ENCODE measurements at regions not wholly inside any gene's neighbourhood (a gene's known extent, or its start where the extent isn't known, plus 50 kb on each side); places are given as distances from the start of the nearest gene placed in this dataset.
"Not testable (repeated sequence)": the region's sequence is repeated elsewhere in the genome, so short reads cannot be mapped to it uniquely, and the experiment has no call there.

DNA sequence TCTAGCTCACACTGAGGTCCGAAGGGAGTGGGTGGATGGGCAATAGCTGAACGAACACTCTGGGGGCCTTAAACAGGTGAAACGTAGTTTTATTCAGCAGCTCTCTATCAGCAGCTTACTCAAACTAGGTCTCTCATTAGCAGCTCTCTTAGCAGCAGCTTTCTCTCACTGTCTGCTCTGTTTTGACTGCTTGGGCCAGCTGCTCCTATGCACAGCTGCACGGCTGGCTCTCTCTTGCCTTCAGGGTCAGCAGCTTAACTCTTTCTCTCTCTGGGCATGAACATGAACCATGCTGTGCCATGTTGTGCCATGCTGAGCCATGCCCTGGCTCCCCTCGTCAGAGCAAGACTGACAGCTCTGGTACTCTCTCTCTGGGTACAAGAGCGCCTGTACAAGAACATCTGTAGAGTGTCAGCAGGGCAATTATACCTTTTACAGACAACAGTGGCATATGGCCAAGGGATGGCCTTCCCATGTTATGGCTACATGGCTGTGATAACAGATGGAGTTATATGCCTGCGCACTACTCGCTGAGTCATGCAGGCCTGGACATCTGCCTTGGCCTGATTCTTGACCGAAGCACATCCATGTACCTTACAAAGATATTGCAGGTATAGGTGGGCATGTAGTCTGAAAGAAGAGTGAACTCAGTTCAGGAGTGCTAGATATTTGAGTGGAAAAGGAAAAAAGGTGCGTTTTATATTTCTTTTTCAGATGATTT is 152.4 kb downstream of the LEPR start:
- H3K4me2 ChIP-seq (ENCODE audit: insufficient read depth, low read length): no peak overlapping the region
- H3K36me3 ChIP-seq (ENCODE audit: insufficient read depth, low read length): no peaks in the 10 kb centered on the region
- no peak overlapping the region for H3K9ac ChIP-seq (ENCODE audit: low read depth, low read length)
- ATAC-seq (ENCODE audit: insufficient read depth, low read depth) (no peak), DNase-seq (no peak)
- no peaks in the 10 kb centered on the region for H3K9me3 ChIP-seq (ENCODE audit: insufficient read depth, low read length, severe bottlenecking)
- no peak overlapping the region for H2AFZ ChIP-seq (ENCODE audit: low read depth, low read length)
- H3K27ac ChIP-seq (ENCODE audit: low read length): no peak overlapping the region
- H3K4me1 ChIP-seq (ENCODE audit: insufficient read depth, low read length): no peaks in the 10 kb centered on the region
- TF ChIP-seq, protein P1, sequence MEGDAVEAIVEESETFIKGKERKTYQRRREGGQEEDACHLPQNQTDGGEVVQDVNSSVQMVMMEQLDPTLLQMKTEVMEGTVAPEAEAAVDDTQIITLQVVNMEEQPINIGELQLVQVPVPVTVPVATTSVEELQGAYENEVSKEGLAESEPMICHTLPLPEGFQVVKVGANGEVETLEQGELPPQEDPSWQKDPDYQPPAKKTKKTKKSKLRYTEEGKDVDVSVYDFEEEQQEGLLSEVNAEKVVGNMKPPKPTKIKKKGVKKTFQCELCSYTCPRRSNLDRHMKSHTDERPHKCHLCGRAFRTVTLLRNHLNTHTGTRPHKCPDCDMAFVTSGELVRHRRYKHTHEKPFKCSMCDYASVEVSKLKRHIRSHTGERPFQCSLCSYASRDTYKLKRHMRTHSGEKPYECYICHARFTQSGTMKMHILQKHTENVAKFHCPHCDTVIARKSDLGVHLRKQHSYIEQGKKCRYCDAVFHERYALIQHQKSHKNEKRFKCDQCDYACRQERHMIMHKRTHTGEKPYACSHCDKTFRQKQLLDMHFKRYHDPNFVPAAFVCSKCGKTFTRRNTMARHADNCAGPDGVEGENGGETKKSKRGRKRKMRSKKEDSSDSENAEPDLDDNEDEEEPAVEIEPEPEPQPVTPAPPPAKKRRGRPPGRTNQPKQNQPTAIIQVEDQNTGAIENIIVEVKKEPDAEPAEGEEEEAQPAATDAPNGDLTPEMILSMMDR (IDR thresholded peaks at IDR 0.05; ENCODE audit: borderline replicate concordance, extremely low read depth, low read length, poor library complexity, severe bottlenecking): no peak
- TF ChIP-seq EZH2 (IDR thresholded peaks at IDR 0.05; ENCODE audit: borderline replicate concordance, low read depth, low read length, severe bottlenecking): no peak
- no peaks in the 10 kb centered on the region for H3K27me3 ChIP-seq (ENCODE audit: insufficient read depth, low read length, poor library complexity)
- H3K4me3 ChIP-seq (ENCODE audit: low read depth in 1 of 2, low read length in 2 of 2): no peak overlapping the region
- no peaks in the 10 kb centered on the region for H3K79me2 ChIP-seq (ENCODE audit: insufficient read depth, low read length)
- no peaks in the 10 kb centered on the region for H4K20me1 ChIP-seq (ENCODE audit: insufficient read depth, low read length)

DNA sequence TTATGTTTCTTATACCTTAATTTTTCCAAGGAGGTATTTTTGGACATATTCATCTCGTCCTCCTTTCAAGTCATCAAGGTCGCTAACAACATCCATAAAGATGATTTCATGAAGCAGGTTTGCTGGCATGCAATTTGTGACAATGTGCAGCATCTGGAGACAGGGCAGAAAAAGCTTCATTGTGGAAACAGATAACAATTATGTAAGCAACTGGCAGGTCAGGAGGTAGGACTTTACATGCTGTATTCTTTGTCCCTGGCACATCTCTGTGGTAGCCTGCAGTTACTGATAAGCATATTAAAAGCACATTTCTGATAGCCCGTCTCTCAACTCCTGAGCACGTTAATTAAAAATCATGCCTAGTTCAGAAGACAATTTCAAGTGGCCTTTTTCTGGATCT is 156.8 kb downstream of the LEPR start:
- Histone ChIP-seq H4K20me1 (ENCODE audit: insufficient read depth, low read length) (no peaks in the 10 kb centered on the region), H2AFZ (ENCODE audit: low read depth, low read length) (no peak overlapping the region), H3K36me3 (ENCODE audit: insufficient read depth, low read length) (no peaks in the 10 kb centered on the region), H3K4me2 (ENCODE audit: insufficient read depth, low read length) (no peak overlapping the region), H3K9me3 (ENCODE audit: insufficient read depth, low read length, severe bottlenecking) (no peaks in the 10 kb centered on the region), H3K4me1 (ENCODE audit: insufficient read depth, low read length) (no peaks in the 10 kb centered on the region), H3K27ac (ENCODE audit: low read length) (no peak overlapping the region), H3K4me3 (ENCODE audit: low read depth in 1 of 2, low read length in 2 of 2) (no peak overlapping the region), H3K9ac (ENCODE audit: low read depth, low read length) (no peak overlapping the region), H3K79me2 (ENCODE audit: insufficient read depth, low read length) (no peaks in the 10 kb centered on the region), H3K27me3 (ENCODE audit: insufficient read depth, low read length, poor library complexity) (no peaks in the 10 kb centered on the region)
- TF ChIP-seq EZH2 (IDR thresholded peaks at IDR 0.05; ENCODE audit: borderline replicate concordance, low read depth, low read length, severe bottlenecking): no peak
- TF ChIP-seq, protein P1 (IDR thresholded peaks at IDR 0.05; ENCODE audit: borderline replicate concordance, extremely low read depth, low read length, poor library complexity, severe bottlenecking): no peak
- no peak for DNase-seq
- ATAC-seq (ENCODE audit: insufficient read depth, low read depth): no peak

DNA sequence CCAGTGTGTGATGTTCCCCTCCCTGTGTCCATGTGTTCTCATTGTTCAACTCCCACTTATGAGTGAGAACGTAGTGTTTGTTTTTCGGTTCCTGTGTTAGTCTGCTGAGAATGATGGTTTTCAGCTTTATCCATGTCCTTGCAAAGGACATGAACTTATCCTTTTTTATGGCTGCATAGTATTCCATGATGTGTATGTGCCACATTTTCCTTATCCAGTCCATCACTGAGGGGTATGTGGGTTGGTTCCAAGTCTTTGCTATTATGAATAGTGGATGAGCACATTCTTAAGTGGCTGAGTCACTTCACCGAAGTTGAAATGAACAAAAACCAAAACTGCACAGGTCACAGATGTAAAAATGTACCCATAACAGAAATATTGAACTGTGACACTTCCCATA is 157.5 kb downstream of the LEPR start:
- H3K36me3 ChIP-seq (ENCODE audit: insufficient read depth, low read length); ATAC-seq (ENCODE audit: insufficient read depth, low read depth); H3K4me1 ChIP-seq (ENCODE audit: insufficient read depth, low read length): not testable (repeated sequence)

DNA sequence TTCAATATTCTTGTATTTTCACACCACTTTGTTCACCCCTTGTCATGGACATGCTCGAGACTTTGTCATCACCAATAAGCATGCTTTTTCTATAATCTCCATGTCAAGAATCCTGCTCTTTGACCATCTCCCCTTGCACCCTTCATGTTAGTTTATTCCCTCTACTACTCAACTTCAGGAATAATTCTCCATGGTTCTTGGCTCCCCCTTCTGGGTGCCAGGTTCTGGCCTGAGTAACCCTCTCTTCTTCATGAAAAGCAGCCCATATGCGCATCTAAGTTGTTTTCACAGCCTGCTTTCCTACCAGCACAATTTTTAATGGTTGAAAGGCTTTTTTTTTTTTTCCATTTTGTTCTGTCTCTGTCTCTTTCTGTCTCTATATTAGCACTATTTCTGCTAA is 160.7 kb downstream of the LEPR start:
- DNase-seq (no peak), ATAC-seq (ENCODE audit: insufficient read depth, low read depth) (no peak)
- no peaks in the 10 kb centered on the region for H3K27me3 ChIP-seq (ENCODE audit: insufficient read depth, low read length, poor library complexity)
- H3K4me3 ChIP-seq (ENCODE audit: low read depth in 1 of 2, low read length in 2 of 2): no peak overlapping the region
- no peak overlapping the region for H3K27ac ChIP-seq (ENCODE audit: low read length)
- H3K4me1 ChIP-seq (ENCODE audit: insufficient read depth, low read length): no peaks in the 10 kb centered on the region
- H4K20me1 ChIP-seq (ENCODE audit: insufficient read depth, low read length): no peaks in the 10 kb centered on the region
- no peaks in the 10 kb centered on the region for H3K36me3 ChIP-seq (ENCODE audit: insufficient read depth, low read length)
- H2AFZ ChIP-seq (ENCODE audit: low read depth, low read length): no peak overlapping the region
- no peak overlapping the region for H3K4me2 ChIP-seq (ENCODE audit: insufficient read depth, low read length)
- no peaks in the 10 kb centered on the region for H3K9me3 ChIP-seq (ENCODE audit: insufficient read depth, low read length, severe bottlenecking)
- H3K79me2 ChIP-seq (ENCODE audit: insufficient read depth, low read length): no peaks in the 10 kb centered on the region
- TF ChIP-seq EZH2 (IDR thresholded peaks at IDR 0.05; ENCODE audit: borderline replicate concordance, low read depth, low read length, severe bottlenecking): no peak
- TF ChIP-seq, protein P1 (IDR thresholded peaks at IDR 0.05; ENCODE audit: borderline replicate concordance, extremely low read depth, low read length, poor library complexity, severe bottlenecking): no peak
- H3K9ac ChIP-seq (ENCODE audit: low read depth, low read length): no peak overlapping the region

More for the DNA sequence above, 157.5 kb downstream of the LEPR start:
- H3K27ac ChIP-seq (ENCODE audit: low read length); H4K20me1 ChIP-seq (ENCODE audit: insufficient read depth, low read length); H3K9ac ChIP-seq (ENCODE audit: low read depth, low read length); H3K4me3 ChIP-seq (ENCODE audit: low read depth in 1 of 2, low read length in 2 of 2); DNase-seq; H3K4me2 ChIP-seq (ENCODE audit: insufficient read depth, low read length); H3K79me2 ChIP-seq (ENCODE audit: insufficient read depth, low read length); H3K9me3 ChIP-seq (ENCODE audit: insufficient read depth, low read length, severe bottlenecking); H2AFZ ChIP-seq (ENCODE audit: low read depth, low read length); H3K27me3 ChIP-seq (ENCODE audit: insufficient read depth, low read length, poor library complexity): not testable (repeated sequence)

Data from DND-41 (cell line).